Kidney epithelial cell (primary cell): ENCODE measurements at regions not wholly inside any gene's neighbourhood (a gene's known extent, or its start where the extent isn't known, plus 50 kb on each side); places are given as distances from the start of the nearest gene placed in this dataset.

ENCODE experiments used
- DNase-seq: peaks from one replicate; pipeline ENCODE4 v3.0.0-alpha.2; 2010; ENCODE audit warnings: low read depth
- H3K27me3 ChIP-seq: 2 replicates; pipeline ENCODE4 v1.6.0; 2011; ENCODE audit warnings: low read length; ENCODE audit not compliant: control insufficient read depth, insufficient read depth
- H3K36me3 ChIP-seq: 2 replicates; pipeline ENCODE4 v1.5.1; 2011; ENCODE audit warnings: low read length; ENCODE audit not compliant: control insufficient read depth, insufficient read depth
- H3K4me3 ChIP-seq: 2 replicates; pipeline ENCODE4 v1.5.1; 2011; ENCODE audit warnings: low read depth, mild to moderate bottlenecking, control low read depth, low read length
- CTCF ChIP-seq: IDR thresholded peaks from 2 replicates; pipeline ENCODE4 v1.5.1; 2011; ENCODE audit warnings: mild to moderate bottlenecking, moderate library complexity, low read length, control low read depth, inconsistent platforms; ENCODE audit not compliant: insufficient read depth, poor library complexity, severe bottlenecking

- DNase-seq = no peak
- no peak for TF ChIP-seq CTCF
Measured at GRCh38 chr6:8494730-8495129, 59.4 kb upstream of the SLC35B3 start.

GRCh38 chr6:8492536-8493133 is 57.3 kb upstream of the SLC35B3 start:
- no peak for TF ChIP-seq CTCF
- Histone ChIP-seq H3K36me3 (no peaks in the 10 kb centered on the region), H3K27me3 (no peaks in the 10 kb centered on the region), H3K4me3 (no peak overlapping the region)
- no peak for DNase-seq

More at GRCh38 chr6:8494730-8495129, 59.4 kb upstream of the SLC35B3 start:
- H3K27me3 ChIP-seq = no peaks in the 10 kb centered on the region
- H3K4me3 ChIP-seq = no peak overlapping the region
- no peaks in the 10 kb centered on the region for H3K36me3 ChIP-seq
